GM18858 (cell line): ENCODE measurements at regions not wholly inside any gene's neighbourhood (a gene's known extent, or its start where the extent isn't known, plus 50 kb on each side); places are given as distances from the start of the nearest gene placed in this dataset.
"Not testable (repeated sequence)": the region's sequence is repeated elsewhere in the genome, so short reads cannot be mapped to it uniquely, and the experiment has no call there.

Source experiments
- ATAC-seq: cut with Tn5 transposase; IDR thresholded peaks from one replicate; pipeline ENCODE4 v1.9.1; 2021; ENCODE audit not compliant: unreplicated experiment

GRCh38 chr6:14881398-14881797 lies 364.5 kb upstream of the JARID2 start:
- no peak for ATAC-seq

DNA sequence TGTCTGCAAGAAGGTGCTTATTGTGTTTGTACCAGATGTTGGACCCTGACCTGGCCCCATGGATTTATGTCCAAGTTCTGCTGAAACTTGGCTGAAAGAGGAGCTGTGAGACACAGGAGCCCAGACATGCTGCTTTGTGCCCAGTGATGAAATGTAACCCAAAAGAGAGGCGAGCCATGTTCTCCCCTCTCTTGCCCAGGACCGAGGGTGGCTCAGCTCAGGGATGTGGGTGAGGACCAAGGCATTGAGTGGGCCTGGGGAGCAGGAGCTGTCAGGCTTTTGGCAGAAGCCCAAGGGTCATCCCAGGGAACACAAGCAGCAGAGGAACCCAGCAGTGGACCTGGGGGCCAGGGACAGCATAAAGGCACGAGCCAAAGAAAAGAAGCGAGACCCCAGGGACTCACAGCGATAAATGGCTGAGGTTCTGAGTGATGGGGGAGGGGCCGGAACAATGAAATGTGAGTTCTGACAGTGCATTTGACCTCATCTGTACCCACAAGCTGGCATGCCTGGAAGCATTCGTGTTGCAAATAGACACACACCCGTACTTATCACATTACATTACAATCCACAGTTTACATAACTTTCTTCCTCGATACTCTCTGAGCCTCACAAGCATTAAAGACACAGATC lies 363.4 kb upstream of the JARID2 start:
- ATAC-seq: no peak

- no peak for ATAC-seq
Measured at GRCh38 chr6:14883921-14884320, 361.9 kb upstream of the JARID2 start.

DNA sequence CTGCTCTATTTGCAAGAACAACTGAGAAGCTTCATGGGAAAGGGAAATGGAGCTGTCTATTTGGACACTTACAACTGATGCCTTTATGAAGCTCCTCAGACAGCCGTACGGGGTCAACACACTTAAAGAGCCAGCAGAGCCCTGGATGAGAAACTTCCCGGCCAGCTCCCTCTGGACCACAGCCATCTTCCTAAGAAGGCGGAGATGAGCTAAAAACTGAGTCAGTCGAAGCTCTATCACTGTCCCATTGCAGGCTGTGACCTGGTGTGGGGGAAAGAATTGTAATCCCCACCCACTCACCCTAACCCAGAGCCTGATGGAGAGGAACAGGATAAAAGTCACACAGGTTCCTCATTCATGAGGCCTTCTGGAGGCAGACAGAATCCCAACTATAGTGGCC lies 360.4 kb upstream of the JARID2 start:
- ATAC-seq: no peak

DNA sequence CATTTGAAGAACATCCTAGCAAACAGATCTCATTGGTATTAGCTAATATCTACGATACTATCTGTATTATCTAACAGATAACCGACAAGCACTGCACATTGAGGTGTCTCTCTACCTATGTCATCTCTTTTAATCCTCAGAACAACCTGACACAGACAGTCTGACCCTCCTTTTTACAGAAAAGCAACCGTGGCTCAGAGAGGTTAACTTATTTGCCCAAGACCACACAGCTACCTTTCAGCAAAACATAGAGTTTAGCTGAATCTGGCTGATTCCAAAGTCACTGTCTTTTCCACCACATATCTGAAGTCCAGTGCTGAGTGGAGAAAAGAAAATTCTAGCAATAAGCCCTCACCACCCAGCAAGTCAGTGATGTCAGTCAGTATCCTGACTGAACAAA lies 358.7 kb upstream of the JARID2 start:
- no peak for ATAC-seq

DNA sequence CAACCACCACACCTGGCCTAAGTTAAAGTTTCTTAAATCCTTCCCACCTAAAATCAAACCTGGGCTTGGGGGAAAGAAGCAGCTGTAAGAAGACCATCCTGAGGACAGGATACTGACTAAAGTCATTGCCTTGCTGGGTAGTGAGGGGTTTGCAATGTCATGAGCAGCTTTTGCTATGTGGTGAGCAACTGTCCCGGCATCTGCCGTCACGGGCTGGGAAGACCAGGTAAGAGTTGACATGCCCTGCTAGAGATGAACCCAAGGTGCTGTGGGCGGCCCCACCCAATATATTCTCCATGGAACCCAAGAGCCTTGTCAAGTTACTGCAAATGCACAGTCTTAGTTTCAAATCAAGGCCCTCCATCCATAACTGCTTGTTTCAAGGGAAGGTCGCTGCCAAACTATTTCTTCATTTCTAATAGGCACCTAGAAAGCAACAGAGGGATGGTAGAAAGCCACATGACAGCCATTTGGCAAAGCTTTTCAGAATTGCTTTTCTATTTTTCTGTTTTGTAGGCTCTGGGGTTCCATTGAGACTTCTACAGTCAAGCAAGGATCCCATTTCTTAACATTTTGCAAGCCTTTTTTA lies 357.8 kb upstream of the JARID2 start:
- no peak for ATAC-seq

DNA sequence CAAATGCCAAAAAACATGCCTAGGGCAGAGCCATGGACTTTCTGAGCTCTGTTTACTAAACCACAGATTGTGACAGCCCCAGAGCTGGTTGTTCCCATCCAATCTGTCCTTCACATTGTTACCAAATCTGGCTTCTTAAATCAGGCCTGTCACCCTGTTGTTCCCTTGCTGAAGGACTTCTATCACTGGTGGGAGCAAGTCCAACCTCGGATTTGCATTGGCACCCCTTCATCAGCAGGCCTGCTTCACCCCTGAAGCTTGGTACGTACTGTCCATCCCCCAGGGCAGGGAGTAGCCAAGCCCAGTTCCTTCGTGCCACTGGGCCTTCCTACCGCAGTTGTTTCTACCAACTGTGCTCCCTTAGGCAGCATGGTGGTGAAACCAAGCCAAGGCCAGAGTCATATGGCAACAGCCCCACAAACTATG lies 357.3 kb upstream of the JARID2 start:
- no peak for ATAC-seq

DNA sequence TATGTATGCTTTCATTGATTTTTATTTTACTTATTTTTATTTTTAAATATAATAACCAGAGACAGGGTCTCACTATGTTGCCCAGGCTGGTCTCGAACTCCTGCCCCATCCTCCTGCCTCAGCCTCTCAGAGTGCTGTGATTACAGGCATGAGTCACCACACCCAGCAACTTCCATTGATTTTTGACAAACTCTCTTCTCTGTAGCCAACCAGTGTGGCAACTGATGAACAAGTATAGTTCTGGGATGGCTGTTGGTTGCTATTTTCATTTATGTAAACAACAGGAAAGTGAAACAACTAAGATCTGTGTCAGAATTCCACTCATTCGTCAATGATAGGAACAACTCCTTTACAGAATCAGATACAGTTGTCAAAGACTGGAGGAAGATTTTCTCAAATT lies 356.7 kb upstream of the JARID2 start:
- no peak for ATAC-seq

GRCh38 chr6:14889611-14890593 lies 356.0 kb upstream of the JARID2 start:
- no peak for ATAC-seq

- not testable (repeated sequence) for ATAC-seq
Measured at GRCh38 chr6:14891820-14892375, 354.0 kb upstream of the JARID2 start.

DNA sequence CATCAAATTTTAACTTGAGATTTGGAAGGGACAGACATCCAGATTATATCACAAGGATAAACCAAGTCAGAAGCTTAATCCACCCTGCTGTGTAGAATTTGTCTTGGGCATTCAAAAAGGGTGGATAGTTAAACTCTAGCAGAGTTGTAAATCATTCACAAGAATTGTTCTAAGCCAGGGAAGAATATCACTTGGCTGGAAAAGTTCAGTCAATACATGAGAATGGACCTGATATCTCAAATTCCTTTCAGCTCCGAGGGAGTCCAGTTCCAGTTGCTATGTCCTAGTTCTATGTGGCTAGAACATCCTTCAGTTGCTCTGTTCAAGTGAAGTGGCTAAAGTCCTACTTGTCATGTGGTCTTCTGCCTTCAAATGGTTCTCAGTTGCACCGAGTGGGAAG lies 351.8 kb upstream of the JARID2 start:
- ATAC-seq: no peak

- no peak for ATAC-seq
Measured at GRCh38 chr6:14896475-14896874, 349.4 kb upstream of the JARID2 start.

DNA sequence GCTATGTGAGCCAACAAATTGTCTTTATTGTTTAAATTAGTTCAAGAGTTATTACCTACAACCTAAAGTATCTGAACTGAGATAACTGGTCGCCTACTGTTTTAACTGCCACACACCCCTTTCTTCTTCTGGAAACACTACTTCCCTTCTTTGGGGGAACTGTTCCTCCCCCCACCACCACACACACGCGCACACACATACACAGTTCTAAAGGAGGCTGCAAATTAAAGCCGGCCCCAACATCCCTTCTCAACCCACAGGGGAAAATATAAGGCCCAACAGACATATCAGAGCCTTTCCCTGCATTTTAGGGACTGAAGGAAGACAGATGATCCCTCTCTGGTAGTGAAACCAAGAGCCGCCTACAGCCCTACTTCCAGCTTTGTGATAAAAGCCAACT lies 348.0 kb upstream of the JARID2 start:
- no peak for ATAC-seq

DNA sequence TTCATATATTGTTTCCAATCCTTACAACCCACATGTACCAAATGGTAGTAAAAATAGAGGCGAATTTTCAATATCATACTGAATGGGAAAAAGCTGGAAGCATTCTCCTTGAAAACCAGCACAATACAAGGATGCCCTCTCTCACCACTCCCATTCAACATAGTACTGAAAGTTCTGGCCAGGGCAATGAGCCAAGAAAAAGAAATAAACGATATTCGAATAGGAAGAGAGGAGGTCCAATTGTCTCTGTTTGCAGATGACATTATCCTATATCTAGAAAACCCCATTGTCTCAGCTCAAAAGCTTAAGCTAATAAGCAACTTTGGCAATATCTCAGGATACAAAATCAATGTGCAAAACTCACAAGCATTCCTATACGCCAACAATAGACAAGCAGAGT lies 346.4 kb upstream of the JARID2 start:
- not testable (repeated sequence) for ATAC-seq

DNA sequence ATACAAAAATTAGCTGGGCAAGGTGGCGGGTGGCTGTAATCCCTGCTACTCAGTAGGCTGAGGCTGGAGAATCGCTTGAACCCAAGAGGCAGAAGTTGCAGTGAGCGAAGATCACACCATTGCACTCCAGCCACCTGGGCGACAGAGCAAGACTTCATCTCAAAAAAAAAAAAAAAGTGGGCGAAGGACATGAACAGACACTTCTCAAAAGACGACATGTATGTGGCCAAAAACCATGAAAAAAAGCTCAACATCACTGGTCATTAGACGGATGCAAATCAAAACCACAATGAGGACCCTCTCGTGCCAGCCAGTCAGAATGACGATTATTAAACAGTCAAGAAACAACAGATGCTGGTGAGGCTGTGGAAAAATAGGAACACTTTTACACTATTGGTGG lies 344.9 kb upstream of the JARID2 start:
- ATAC-seq: no peak

- no peak for ATAC-seq
Measured at GRCh38 chr6:14903176-14904038, 342.5 kb upstream of the JARID2 start.

GRCh38 chr6:14905201-14905600 lies 340.7 kb upstream of the JARID2 start:
- no peak for ATAC-seq

DNA sequence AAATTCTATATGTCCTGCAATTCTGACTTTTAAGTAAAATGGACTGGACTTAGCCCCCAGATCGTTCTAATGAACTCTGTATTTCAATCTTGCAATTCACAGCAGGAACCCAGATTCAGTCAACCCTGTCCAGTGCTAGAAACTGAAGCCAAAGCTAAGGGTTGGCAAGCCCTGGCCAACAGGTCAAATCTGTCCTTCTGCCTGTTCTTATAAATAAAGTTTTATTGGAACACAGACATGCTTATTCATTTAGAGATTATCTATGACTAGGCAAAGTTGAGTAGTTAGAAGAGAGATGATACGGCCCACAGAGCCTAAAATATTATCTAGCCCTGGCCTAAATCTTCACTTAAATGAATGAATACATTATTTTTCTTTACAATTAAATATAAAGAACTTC lies 339.2 kb upstream of the JARID2 start:
- ATAC-seq: no peak

- ATAC-seq: peak; percentile 74
Measured at GRCh38 chr6:14910692-14911547, 334.9 kb upstream of the JARID2 start.

- no peak for ATAC-seq
Measured at GRCh38 chr6:14912226-14912625, 333.6 kb upstream of the JARID2 start.
